Spleen (tissue), 11 donors: ENCODE measurements at regions not wholly inside any gene's neighbourhood (a gene's known extent, or its start where the extent isn't known, plus 50 kb on each side); places are given as distances from the start of the nearest gene placed in this dataset.

ENCODE experiments used
- DNase-seq: peaks from one replicate; pipeline ENCODE4 v3.0.0-alpha.2; 2020
- H3K27ac ChIP-seq, 8 donors: fragments of 200-600 bp; sonication (generic) in 7 of 8; 1 replicate in 4 of 8; 2 replicates in 4 of 8; pipeline versions ENCODE4 v1.5.0 to v1.8.0; 2016 to 2021; ENCODE audit warnings: inconsistent platforms in 4 of 8, mild to moderate bottlenecking in 4 of 8, moderate library complexity in 1 of 8
- H3K27me3 ChIP-seq, 7 donors: fragments of 200-600 bp; sonication (generic) in 6 of 7; replicated peaks in 1 of 7; 1 replicate in 4 of 7; 2 replicates in 3 of 7; pipeline versions ENCODE4 v1.5.0 to v1.8.0; 2016 to 2021; ENCODE audit warnings: inconsistent platforms in 3 of 7, mild to moderate bottlenecking in 1 of 7
- H3K36me3 ChIP-seq, 6 donors: fragments of 200-600 bp; sonication (generic) in 5 of 6; 1 replicate in 4 of 6; 2 replicates in 2 of 6; pipeline versions ENCODE4 v1.5.0 to v1.8.0; 2016 to 2021; ENCODE audit warnings: inconsistent platforms in 2 of 6
- H3K4me1 ChIP-seq, 6 donors: fragments of 200-600 bp; sonication (generic) in 5 of 6; 1 replicate in 3 of 6; 2 replicates in 3 of 6; pipeline versions ENCODE4 v1.5.0 to v1.8.0; 2016 to 2021; ENCODE audit warnings: inconsistent platforms in 3 of 6
- H3K4me3 ChIP-seq, 8 donors: fragments of 200-600 bp; sonication (generic) in 7 of 8; 1 replicate in 4 of 8; 2 replicates in 4 of 8; pipeline versions ENCODE4 v1.5.0 to v1.8.0; 2016 to 2021; ENCODE audit warnings: inconsistent platforms in 4 of 8, mild to moderate bottlenecking in 4 of 8, moderate library complexity in 2 of 8
- H3K9me3 ChIP-seq, 8 donors: fragments of 200-600 bp; sonication (generic) in 7 of 8; 1 replicate in 4 of 8; 2 replicates in 4 of 8; pipeline versions ENCODE4 v1.5.0 to v1.8.0; 2016 to 2021; ENCODE audit warnings: inconsistent platforms in 4 of 8
- POLR2A ChIP-seq, 3 donors: fragments of 450-650 bp; IDR thresholded peaks; one replicate each; pipeline ENCODE4 v1.5.1; 2017; ENCODE audit warnings: antibody characterized with exemption in 3 of 3, mild to moderate bottlenecking in 1 of 3
- POLR2AphosphoS5 ChIP-seq, 3 donors: sonication (generic); formaldehyde crosslinking; IDR thresholded peaks; one replicate each; pipeline ENCODE4 v1.5.1; 2017; ENCODE audit warnings: antibody characterized with exemption in 3 of 3
- WGBS, 5 donors: extraction: QIAGEN DNeasy Blood & Tissue Kit in 3 of 5; methylation state at CpG; one replicate each; pipeline versions ENCODE4 v1.1.5 to v1.1.7; 2013 to 2018; 5-methylcytosine and 5-hydroxymethylcytosine counted together
- intact Hi-C: fragments of 100-400 bp; cut with DNase I; formaldehyde crosslinking; loops from one replicate; pipeline ENCODE4 v1.15.0; 2023; ENCODE audit warnings: low total_unique reads
- TF ChIP-seq, protein P1 (sequence below), 11 experiments: fragments of 200-600 bp in 7 of 11; fragments of 450-650 bp in 4 of 11; sonication (generic) in 4 of 11; IDR thresholded peaks in 8 of 11; conservative IDR thresholded peaks in 3 of 11; 1 replicate in 7 of 11; 2 replicates in 4 of 11; pipeline versions ENCODE4 v1.4.0 to v1.8.0; 2016 to 2021; ENCODE audit warnings: antibody characterized with exemption in 11 of 11, inconsistent platforms in 4 of 11, mild to moderate bottlenecking in 1 of 11
- donor health status: healthy with polysubstance abuse.
- donor health status: DM: no; HTN: no; CAD: no; lungs with moderate emphysema.
- donor health status: DM: no; HTN: no; CAD: no.
- donor health status: Bipolar disorder and iron deficiency.
- donor health status: healthy.
- donor health status: DM: no; HTN: no; CAD: no.
- donor health status: DM: yes; HTN: yes; CAD: no.

DNA sequence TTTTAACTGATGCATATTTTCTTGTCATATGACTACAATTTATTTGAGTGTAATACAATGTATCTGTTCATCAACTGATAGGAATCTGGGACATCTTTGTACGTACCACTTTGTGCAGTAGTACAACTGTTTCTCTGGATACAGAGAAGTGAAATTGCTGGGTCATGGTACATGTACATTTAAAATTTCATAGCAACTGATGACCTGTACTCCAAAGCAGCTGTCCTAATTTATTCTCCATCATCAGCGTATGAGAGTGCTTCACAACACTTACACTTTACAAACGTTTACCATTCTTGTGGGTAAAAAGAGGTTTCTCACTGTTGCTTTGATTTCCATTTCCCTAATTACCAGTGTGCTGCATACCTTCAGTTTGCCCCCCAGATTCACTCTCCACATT, 552.8 kb upstream of the CADM1 start:
- no peaks in the 10 kb centered on the region for H3K9me3 ChIP-seq
- TF ChIP-seq POLR2A (IDR thresholded peaks at IDR 0.05) (no peak), POLR2AphosphoS5 (IDR thresholded peaks at IDR 0.05) (no peak)
- TF ChIP-seq, protein P1, sequence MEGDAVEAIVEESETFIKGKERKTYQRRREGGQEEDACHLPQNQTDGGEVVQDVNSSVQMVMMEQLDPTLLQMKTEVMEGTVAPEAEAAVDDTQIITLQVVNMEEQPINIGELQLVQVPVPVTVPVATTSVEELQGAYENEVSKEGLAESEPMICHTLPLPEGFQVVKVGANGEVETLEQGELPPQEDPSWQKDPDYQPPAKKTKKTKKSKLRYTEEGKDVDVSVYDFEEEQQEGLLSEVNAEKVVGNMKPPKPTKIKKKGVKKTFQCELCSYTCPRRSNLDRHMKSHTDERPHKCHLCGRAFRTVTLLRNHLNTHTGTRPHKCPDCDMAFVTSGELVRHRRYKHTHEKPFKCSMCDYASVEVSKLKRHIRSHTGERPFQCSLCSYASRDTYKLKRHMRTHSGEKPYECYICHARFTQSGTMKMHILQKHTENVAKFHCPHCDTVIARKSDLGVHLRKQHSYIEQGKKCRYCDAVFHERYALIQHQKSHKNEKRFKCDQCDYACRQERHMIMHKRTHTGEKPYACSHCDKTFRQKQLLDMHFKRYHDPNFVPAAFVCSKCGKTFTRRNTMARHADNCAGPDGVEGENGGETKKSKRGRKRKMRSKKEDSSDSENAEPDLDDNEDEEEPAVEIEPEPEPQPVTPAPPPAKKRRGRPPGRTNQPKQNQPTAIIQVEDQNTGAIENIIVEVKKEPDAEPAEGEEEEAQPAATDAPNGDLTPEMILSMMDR (IDR thresholded peaks at IDR 0.05 in 8 of 11, conservative IDR thresholded peaks at IDR 0.05 in 3 of 11) = no peak
- no peaks in the 10 kb centered on the region for H3K36me3 ChIP-seq
- H3K27ac ChIP-seq = no peak overlapping the region
- H3K4me3 ChIP-seq = no peak overlapping the region
- H3K4me1 ChIP-seq = no peaks in the 10 kb centered on the region
- intact Hi-C loops = no loop called here
- DNase-seq = no peak
- peaks cover 0 to 13% (median 0%) of the 10 kb centered on the region in 7 donors for H3K27me3 ChIP-seq
- WGBS, 5 donors = 67 to 76% (median 72%) methylated on average over 3 of the region's 3 CpGs

DNA sequence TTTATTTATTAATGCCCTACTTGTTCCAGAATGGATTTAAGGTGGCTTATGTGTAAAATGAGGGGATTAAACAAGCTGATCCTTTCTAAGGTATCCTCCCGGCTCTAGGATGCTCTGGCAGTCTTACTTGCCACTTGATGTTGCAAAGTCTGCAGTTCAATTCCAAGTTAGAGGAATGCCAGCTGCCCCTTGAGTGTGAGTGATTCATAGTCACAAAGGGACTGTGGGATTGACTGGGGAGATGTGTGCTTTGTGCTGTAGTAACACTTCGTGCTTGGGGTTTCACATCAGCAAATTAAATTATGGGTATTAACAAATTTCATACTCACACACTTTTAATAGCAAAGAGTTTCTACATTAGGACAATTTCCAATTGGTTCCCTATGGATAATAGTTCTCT, 550.8 kb upstream of the CADM1 start:
- no peak for TF ChIP-seq POLR2AphosphoS5 (IDR thresholded peaks at IDR 0.05)
- TF ChIP-seq, protein P1 (IDR thresholded peaks at IDR 0.05 in 8 of 11, conservative IDR thresholded peaks at IDR 0.05 in 3 of 11) = no peak
- no peak for TF ChIP-seq POLR2A (IDR thresholded peaks at IDR 0.05)
- intact Hi-C loops = no loop called here
- H3K4me1 ChIP-seq = no peaks in the 10 kb centered on the region
- peaks cover 0 to 6% (median 0%) of the 10 kb centered on the region in 7 donors for H3K27me3 ChIP-seq
- H3K4me3 ChIP-seq = no peak overlapping the region
- H3K27ac ChIP-seq = no peak overlapping the region
- DNase-seq = no peak
- no peaks in the 10 kb centered on the region for H3K36me3 ChIP-seq
- H3K9me3 ChIP-seq = no peaks in the 10 kb centered on the region
- WGBS, 5 donors = 79 to 86% (median 83%) methylated on average over 2 of the region's 2 CpGs

DNA sequence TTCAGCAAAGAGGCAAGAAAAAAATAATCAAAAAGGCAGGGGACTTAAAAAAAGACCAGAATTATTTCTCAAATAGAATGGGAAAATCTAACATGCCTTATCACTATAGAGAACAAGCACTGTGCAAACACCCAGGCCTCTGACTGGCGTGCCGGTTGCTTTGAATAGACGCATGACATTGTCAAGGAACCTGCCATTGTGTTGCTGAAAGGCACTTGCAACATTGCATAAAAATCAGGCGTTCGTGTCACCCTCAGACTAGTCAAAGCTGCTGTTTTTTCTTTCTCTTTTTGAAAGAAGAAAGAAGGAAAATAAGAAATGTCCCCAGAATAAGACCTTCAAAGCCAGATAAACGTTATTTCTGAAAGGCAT, 549.3 kb upstream of the CADM1 start:
- no peak overlapping the region for H3K4me3 ChIP-seq
- intact Hi-C loops = no loop called here
- WGBS, 5 donors = 56 to 69% (median 62%) methylated on average over 6 of the region's 6 CpGs
- H3K27ac ChIP-seq = no peak overlapping the region
- no peak for TF ChIP-seq POLR2A (IDR thresholded peaks at IDR 0.05)
- TF ChIP-seq, protein P1 (IDR thresholded peaks at IDR 0.05 in 8 of 11, conservative IDR thresholded peaks at IDR 0.05 in 3 of 11) = no peak
- TF ChIP-seq POLR2AphosphoS5 (IDR thresholded peaks at IDR 0.05) = no peak
- no peaks in the 10 kb centered on the region for H3K9me3 ChIP-seq
- no peak for DNase-seq
- no peaks in the 10 kb centered on the region for H3K36me3 ChIP-seq
- no peaks in the 10 kb centered on the region for H3K4me1 ChIP-seq
- H3K27me3 ChIP-seq = peaks cover 0 to 6% (median 0%) of the 10 kb centered on the region in 7 donors

DNA sequence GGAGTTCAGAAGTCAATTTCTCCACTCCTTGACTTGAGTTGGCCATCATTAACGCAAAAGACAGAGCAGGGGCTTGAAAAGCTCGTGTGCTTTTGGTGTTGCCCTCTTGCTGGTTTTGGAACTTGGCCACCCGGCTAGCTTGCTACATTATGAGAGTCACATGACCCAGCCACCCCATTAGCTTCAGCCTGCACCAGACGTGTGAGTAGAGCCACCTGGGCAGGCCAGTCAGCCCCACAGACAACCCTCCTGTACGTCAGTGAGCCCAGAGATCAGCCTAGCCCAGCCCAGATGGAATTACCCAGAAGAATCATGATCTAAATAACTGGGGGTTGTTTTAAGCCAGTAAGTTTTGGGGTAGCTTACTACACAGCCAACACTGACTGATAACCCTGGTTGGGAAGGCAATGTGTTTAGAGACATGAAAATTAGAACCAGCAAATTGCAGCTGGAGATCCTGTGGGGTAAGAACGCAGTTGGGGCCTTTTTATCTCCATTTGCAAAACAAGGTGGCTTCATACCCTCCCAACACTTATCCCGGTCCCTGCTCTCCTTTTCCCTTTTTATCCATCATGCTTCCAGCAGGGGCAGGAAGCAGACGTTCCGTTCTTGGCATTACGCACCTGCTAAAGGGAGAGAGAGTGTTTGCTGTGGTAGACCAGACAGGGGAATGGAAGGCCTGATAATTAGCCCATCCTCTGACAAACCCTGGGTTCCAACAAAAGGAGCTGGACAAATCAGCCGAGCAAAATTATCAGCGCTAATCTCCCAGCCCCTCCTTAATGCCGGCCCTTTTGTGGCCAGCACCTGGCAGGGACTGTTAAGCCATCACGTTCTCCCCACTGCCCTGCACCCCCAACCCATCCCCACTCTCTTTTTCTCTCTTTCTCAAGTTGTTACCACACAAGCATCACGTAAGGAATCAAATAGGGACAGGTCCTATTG, 548.7 kb upstream of the CADM1 start:
- no peak overlapping the region for H3K27ac ChIP-seq
- TF ChIP-seq POLR2A (IDR thresholded peaks at IDR 0.05) = no peak
- TF ChIP-seq, protein P1 (IDR thresholded peaks at IDR 0.05 in 8 of 11, conservative IDR thresholded peaks at IDR 0.05 in 3 of 11) = no peak
- TF ChIP-seq POLR2AphosphoS5 (IDR thresholded peaks at IDR 0.05) = no peak
- H3K9me3 ChIP-seq = no peaks in the 10 kb centered on the region
- WGBS, 5 donors = 71 to 73% (median 71%) methylated on average over 15 of the region's 15 CpGs
- no peaks in the 10 kb centered on the region for H3K36me3 ChIP-seq
- DNase-seq = no peak
- no peaks in the 10 kb centered on the region for H3K4me1 ChIP-seq
- H3K4me3 ChIP-seq = no peak overlapping the region
- intact Hi-C loops = no loop called here
- peaks cover 0 to 6% (median 0%) of the 10 kb centered on the region in 7 donors for H3K27me3 ChIP-seq
